ENCODE measurements at regions not wholly inside any gene's neighbourhood (a gene's known extent, or its start where the extent isn't known, plus 50 kb on each side); places are given as distances from the start of the nearest gene placed in this dataset.

GRCh38 chr9:79060766-79061165 lies 511.0 kb upstream of the TLE4 start:
- TF ChIP-seq POLR2A (IDR thresholded peaks at IDR 0.05) (no peak), CTCF (IDR thresholded peaks at IDR 0.05) (no peak)

Data from thyroid gland (tissue), 4 donors.